Astrocyte (in vitro differentiated cells and primary cell): ENCODE measurements at regions not wholly inside any gene's neighbourhood (a gene's known extent, or its start where the extent isn't known, plus 50 kb on each side); places are given as distances from the start of the nearest gene placed in this dataset.
"Not testable (repeated sequence)": the region's sequence is repeated elsewhere in the genome, so short reads cannot be mapped to it uniquely, and the experiment has no call there.

Experiments used
- DNase-seq: peaks from one replicate; pipeline ENCODE4 v3.0.0-alpha.2; 2010; ENCODE audit warnings: low read depth
- FAIRE-seq: peaks from 2 replicates; lab custom pipeline; 2011; peaks lifted over from hg19 to GRCh38; lab: Jason Lieb, UNC
- H2AFZ ChIP-seq: 2 replicates; pipeline ENCODE4 v1.6.0; 2012; ENCODE audit warnings: low read depth, low read length, inconsistent platforms
- H3K27ac ChIP-seq: 2 replicates; pipeline ENCODE4 v1.5.1; 2011; ENCODE audit warnings: low read depth, low read length, inconsistent platforms
- H3K27me3 ChIP-seq: 2 replicates; pipeline ENCODE4 v1.6.0; 2011; ENCODE audit warnings: low read length, inconsistent platforms; ENCODE audit not compliant: insufficient read depth
- H3K36me3 ChIP-seq: 2 replicates; pipeline ENCODE4 v1.5.1; 2011; ENCODE audit warnings: low read length, inconsistent platforms; ENCODE audit not compliant: insufficient read depth
- H3K4me1 ChIP-seq: 2 replicates; pipeline ENCODE4 v1.5.1; 2011; ENCODE audit warnings: low read length, inconsistent platforms; ENCODE audit not compliant: insufficient read depth
- H3K4me2 ChIP-seq: 2 replicates; pipeline ENCODE4 v1.6.0; 2012; ENCODE audit warnings: low read length, inconsistent platforms
- H3K4me3 ChIP-seq: 2 replicates; pipeline ENCODE4 v1.5.1; 2011; ENCODE audit warnings: low read depth, mild to moderate bottlenecking, low read length, inconsistent platforms; ENCODE audit not compliant: insufficient read depth
- H3K79me2 ChIP-seq: 2 replicates; pipeline ENCODE4 v1.6.0; 2012; ENCODE audit warnings: mild to moderate bottlenecking, low read length, inconsistent platforms; ENCODE audit not compliant: insufficient read depth
- H3K9ac ChIP-seq: 2 replicates; pipeline ENCODE4 v1.6.0; 2012; ENCODE audit warnings: mild to moderate bottlenecking, low read length, inconsistent platforms
- H3K9me3 ChIP-seq: 2 replicates; pipeline ENCODE4 v1.5.1; 2012; ENCODE audit warnings: low read depth, mild to moderate bottlenecking, low read length, inconsistent platforms; ENCODE audit not compliant: insufficient read depth
- H4K20me1 ChIP-seq: 2 replicates; pipeline ENCODE4 v1.6.0; 2012; ENCODE audit warnings: low read length, inconsistent platforms; ENCODE audit not compliant: insufficient read depth
- H3K27ac Mint-ChIP-seq: one replicate; pipeline ENCODE4 v1.8.0; 2021; ENCODE audit warnings: mild to moderate bottlenecking, mixed read lengths; ENCODE audit not compliant: unreplicated experiment
- H3K27me3 Mint-ChIP-seq: one replicate; pipeline ENCODE4 v1.8.0; 2021; ENCODE audit warnings: low read depth, mixed read lengths; ENCODE audit not compliant: unreplicated experiment
- H3K36me3 Mint-ChIP-seq: one replicate; pipeline ENCODE4 v1.8.0; 2021; ENCODE audit warnings: low read depth, mixed read lengths; ENCODE audit not compliant: unreplicated experiment
- H3K4me1 Mint-ChIP-seq: one replicate; pipeline ENCODE4 v1.8.0; 2021; ENCODE audit warnings: low read depth, mixed read lengths; ENCODE audit not compliant: unreplicated experiment
- H3K4me3 Mint-ChIP-seq: one replicate; pipeline ENCODE4 v1.8.0; 2021; ENCODE audit warnings: mild to moderate bottlenecking, moderate library complexity, mixed read lengths; ENCODE audit not compliant: unreplicated experiment
- H3K9me3 Mint-ChIP-seq: one replicate; pipeline ENCODE4 v1.8.0; 2021; ENCODE audit warnings: mild to moderate bottlenecking, mixed read lengths; ENCODE audit not compliant: unreplicated experiment
- EZH2 ChIP-seq: IDR thresholded peaks from 2 replicates; pipeline ENCODE4 v1.6.1; 2012; ENCODE audit warnings: mild to moderate bottlenecking, low read length, inconsistent platforms; ENCODE audit not compliant: insufficient read depth
- TF ChIP-seq, protein P1 (sequence below): IDR thresholded peaks from 2 replicates; pipeline ENCODE4 v1.5.1; 2011; ENCODE audit warnings: low read depth, mild to moderate bottlenecking, inconsistent platforms, low read length, moderate library complexity; ENCODE audit not compliant: insufficient read depth

DNA sequence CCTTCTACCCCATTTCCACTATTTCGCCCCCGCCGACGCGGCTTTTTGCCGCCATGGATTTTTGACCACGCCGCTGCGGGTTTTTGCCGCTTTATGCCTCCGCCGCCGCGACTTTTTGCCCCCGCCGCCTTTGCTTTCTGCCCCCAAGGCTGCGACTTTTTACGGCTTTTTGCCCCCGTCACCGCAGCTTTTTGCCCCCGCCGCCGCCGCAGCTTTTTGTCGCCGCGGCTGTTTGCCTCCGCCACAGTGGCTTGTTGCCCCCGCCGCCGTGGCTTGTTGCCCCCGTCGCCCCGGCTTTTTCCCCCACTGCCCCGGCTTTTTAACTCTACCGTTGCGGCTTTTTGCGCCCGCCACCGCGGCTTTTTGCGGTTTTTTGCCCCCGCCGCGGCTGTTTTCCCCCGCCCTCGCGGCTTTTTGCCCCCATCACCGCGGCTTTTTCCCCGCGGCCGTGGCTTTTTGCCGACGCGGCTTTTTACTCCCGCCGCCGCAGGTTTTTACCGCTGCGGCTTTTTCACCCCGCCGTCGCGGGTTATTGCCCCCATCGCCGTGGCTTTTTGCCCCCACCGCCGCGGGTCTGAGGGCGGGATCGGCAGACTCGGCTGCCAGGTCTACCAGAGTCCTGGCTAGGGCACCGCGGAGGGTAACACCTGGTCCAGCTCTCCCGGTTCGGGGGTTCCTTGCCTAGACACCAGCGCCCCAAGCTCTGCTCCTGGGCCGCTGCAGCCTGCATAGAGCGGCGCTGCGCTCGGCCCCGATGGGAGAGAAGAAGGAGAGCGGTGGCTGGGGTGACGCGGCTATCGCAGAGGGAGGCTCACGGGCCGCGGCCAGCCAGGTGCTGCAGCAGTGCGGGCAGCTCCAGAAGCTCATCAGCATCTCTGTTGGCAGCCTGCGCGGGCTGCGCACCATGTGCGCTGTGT lies 562.7 kb upstream of the WSB1 start:
- Histone ChIP-seq H3K4me3 (no peak overlapping the region), H3K4me2 (no peak overlapping the region), H3K4me1 (no peaks in the 10 kb centered on the region), H2AFZ (no peak overlapping the region), H3K9me3 (peaks cover 4% of the 10 kb centered on the region), H3K36me3 (no peaks in the 10 kb centered on the region), H4K20me1 (no peaks in the 10 kb centered on the region), H3K27ac (no peak overlapping the region), H3K27me3 (no peaks in the 10 kb centered on the region), H3K79me2 (no peaks in the 10 kb centered on the region), H3K9ac (no peak overlapping the region)
- H3K36me3 Mint-ChIP-seq: no peaks in the 10 kb centered on the region
- no peak overlapping the region for H3K27ac Mint-ChIP-seq
- no peaks in the 10 kb centered on the region for H3K27me3 Mint-ChIP-seq
- no peaks in the 10 kb centered on the region for H3K4me1 Mint-ChIP-seq
- TF ChIP-seq, protein P1, sequence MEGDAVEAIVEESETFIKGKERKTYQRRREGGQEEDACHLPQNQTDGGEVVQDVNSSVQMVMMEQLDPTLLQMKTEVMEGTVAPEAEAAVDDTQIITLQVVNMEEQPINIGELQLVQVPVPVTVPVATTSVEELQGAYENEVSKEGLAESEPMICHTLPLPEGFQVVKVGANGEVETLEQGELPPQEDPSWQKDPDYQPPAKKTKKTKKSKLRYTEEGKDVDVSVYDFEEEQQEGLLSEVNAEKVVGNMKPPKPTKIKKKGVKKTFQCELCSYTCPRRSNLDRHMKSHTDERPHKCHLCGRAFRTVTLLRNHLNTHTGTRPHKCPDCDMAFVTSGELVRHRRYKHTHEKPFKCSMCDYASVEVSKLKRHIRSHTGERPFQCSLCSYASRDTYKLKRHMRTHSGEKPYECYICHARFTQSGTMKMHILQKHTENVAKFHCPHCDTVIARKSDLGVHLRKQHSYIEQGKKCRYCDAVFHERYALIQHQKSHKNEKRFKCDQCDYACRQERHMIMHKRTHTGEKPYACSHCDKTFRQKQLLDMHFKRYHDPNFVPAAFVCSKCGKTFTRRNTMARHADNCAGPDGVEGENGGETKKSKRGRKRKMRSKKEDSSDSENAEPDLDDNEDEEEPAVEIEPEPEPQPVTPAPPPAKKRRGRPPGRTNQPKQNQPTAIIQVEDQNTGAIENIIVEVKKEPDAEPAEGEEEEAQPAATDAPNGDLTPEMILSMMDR: no peak
- TF ChIP-seq EZH2: no peak
- no peak overlapping the region for H3K4me3 Mint-ChIP-seq
- DNase-seq (no peak), FAIRE-seq (no peak)
- peaks cover 10% of the 10 kb centered on the region for H3K9me3 Mint-ChIP-seq

DNA sequence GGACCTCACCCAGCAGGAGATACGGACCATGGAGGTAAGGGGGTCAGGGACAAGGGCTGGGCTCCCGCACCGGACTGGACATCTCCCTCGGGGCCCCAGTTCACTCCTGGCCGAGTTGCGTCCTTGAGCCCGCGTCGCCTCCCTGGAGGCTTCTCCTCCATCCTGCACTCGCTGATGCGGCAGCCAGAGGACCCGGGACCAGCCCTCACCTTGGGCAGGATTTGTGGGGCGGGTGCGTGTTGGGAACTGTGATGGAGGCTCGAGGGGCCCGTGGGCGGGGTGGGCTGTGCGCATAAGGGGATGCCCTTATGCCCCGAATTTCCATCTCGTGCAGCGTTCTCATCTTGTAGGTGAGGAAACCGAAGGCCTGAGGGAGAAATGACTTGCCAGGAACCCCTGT lies 562.0 kb upstream of the WSB1 start:
- not testable (repeated sequence) for H2AFZ ChIP-seq, H3K9me3 ChIP-seq, H3K4me3 ChIP-seq, FAIRE-seq, H3K36me3 Mint-ChIP-seq, H3K27me3 Mint-ChIP-seq, H3K9ac ChIP-seq, H3K27ac ChIP-seq, H4K20me1 ChIP-seq, H3K4me3 Mint-ChIP-seq, DNase-seq, H3K4me1 ChIP-seq, H3K4me1 Mint-ChIP-seq, H3K27ac Mint-ChIP-seq, H3K36me3 ChIP-seq, H3K79me2 ChIP-seq, H3K4me2 ChIP-seq, H3K27me3 ChIP-seq
- peaks cover 12% of the 10 kb centered on the region for H3K9me3 Mint-ChIP-seq

DNA sequence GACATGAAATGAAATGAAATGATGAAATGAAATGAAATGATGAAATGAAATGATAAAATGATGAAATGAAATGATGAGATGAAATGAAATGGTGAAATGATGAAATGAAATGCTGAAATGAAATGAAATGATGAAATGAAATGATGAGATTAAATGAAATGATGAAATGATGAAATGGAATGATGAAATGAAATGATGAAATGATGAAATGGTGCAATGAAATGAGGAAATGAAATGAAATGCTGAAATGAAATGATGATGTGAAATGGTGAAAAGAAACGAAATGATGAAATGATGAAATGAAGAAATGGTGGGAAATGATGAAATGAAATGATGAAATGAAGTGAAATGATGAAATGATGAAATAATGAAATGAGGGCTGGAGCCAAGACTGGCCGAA lies 559.1 kb upstream of the WSB1 start:
- not testable (repeated sequence) for H3K27me3 ChIP-seq, FAIRE-seq, H3K36me3 Mint-ChIP-seq, DNase-seq, H2AFZ ChIP-seq, H3K27ac ChIP-seq, H3K4me3 ChIP-seq, H3K9ac ChIP-seq, H3K4me3 Mint-ChIP-seq, H3K27ac Mint-ChIP-seq, H3K4me1 Mint-ChIP-seq, H3K9me3 ChIP-seq, H3K4me2 ChIP-seq, H4K20me1 ChIP-seq, H3K4me1 ChIP-seq, H3K79me2 ChIP-seq, H3K36me3 ChIP-seq, H3K27me3 Mint-ChIP-seq
- peaks cover 22% of the 10 kb centered on the region for H3K9me3 Mint-ChIP-seq

DNA sequence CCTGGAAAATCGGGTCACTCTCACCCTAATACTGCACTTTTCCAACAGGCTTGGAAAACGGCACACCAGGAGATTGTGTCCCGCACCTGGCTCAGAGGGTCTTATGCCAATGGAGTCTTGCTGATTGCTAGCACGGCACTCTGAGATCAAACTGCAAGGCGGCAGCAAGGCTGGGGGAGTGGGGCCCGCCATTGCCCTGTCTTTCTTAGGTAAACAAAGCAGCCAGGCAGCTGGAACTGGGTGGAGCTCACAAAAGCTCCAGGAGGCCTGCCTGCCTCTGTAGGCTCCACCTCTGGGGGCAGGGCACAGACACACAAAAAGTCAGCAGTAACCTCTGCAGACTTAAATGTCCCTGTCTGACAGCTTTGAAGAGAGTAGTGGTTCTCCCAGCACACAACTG lies 557.9 kb upstream of the WSB1 start:
- H3K4me1 ChIP-seq, H3K36me3 ChIP-seq, H3K4me2 ChIP-seq, H3K79me2 ChIP-seq, H2AFZ ChIP-seq, H3K27me3 Mint-ChIP-seq, H3K9me3 ChIP-seq, H4K20me1 ChIP-seq, DNase-seq, H3K27me3 ChIP-seq, H3K27ac Mint-ChIP-seq, H3K27ac ChIP-seq, H3K4me1 Mint-ChIP-seq, H3K9ac ChIP-seq, H3K4me3 ChIP-seq, H3K36me3 Mint-ChIP-seq, FAIRE-seq, H3K4me3 Mint-ChIP-seq: not testable (repeated sequence)
- peaks cover 26% of the 10 kb centered on the region for H3K9me3 Mint-ChIP-seq
